Effector memory CD8-positive, alpha-beta T cell (primary cell): ENCODE measurements at regions not wholly inside any gene's neighbourhood (a gene's known extent, or its start where the extent isn't known, plus 50 kb on each side); places are given as distances from the start of the nearest gene placed in this dataset.
"Not testable (repeated sequence)": the region's sequence is repeated elsewhere in the genome, so short reads cannot be mapped to it uniquely, and the experiment has no call there.

ENCODE experiments used
- ATAC-seq: fragments of 150-1000 bp; cut with Tn5 transposase; replicated peaks from 2 replicates; pipeline ENCODE4 v1.10.0; 2021; ENCODE audit warnings: mild to moderate bottlenecking, moderate library complexity
- DNase-seq, 3 experiments: peaks; one replicate each; pipeline ENCODE4 v3.0.0; 2021
- H3K27ac Mint-ChIP-seq, 2 donors: one replicate each; pipeline ENCODE4 v1.8.0; 2022; ENCODE audit warnings: mild to moderate bottlenecking in 2 of 2, mixed read lengths in 2 of 2, moderate library complexity in 2 of 2
- H3K27me3 Mint-ChIP-seq, 2 donors: one replicate each; pipeline ENCODE4 v1.8.0; 2022; ENCODE audit warnings: mixed read lengths in 2 of 2
- H3K36me3 Mint-ChIP-seq: one replicate; pipeline ENCODE4 v1.8.0; 2022; ENCODE audit warnings: mild to moderate bottlenecking, moderate library complexity, mixed read lengths; ENCODE audit not compliant: insufficient read depth
- H3K4me1 Mint-ChIP-seq, 2 donors: one replicate each; pipeline ENCODE4 v1.8.0; 2022; ENCODE audit warnings: low read depth in 2 of 2, mixed read lengths in 2 of 2
- H3K4me3 Mint-ChIP-seq, 2 donors: one replicate each; pipeline ENCODE4 v1.8.0; 2022; ENCODE audit warnings: mild to moderate bottlenecking in 2 of 2, mixed read lengths in 2 of 2, moderate library complexity in 2 of 2
- H3K9me3 Mint-ChIP-seq, 2 donors: one replicate each; pipeline ENCODE4 v1.8.0; 2022; ENCODE audit warnings: mixed read lengths in 2 of 2

GRCh38 chr5:87562068-87562467 lies 149.3 kb upstream of the CCNH start:
- Mint-ChIP-seq H3K27me3 (peaks cover 0 to 12% of the 10 kb centered on the region in 2 donors), H3K4me1 (no peaks in the 10 kb centered on the region), H3K9me3 (no peaks in the 10 kb centered on the region), H3K27ac (no peak overlapping the region), H3K36me3 (no peaks in the 10 kb centered on the region), H3K4me3 (no peak overlapping the region)
- DNase-seq (no peak), ATAC-seq (no peak)

GRCh38 chr5:87560528-87560927 lies 147.8 kb upstream of the CCNH start:
- Mint-ChIP-seq H3K4me1 (no peaks in the 10 kb centered on the region), H3K27ac (no peak overlapping the region), H3K4me3 (no peak overlapping the region), H3K36me3 (no peaks in the 10 kb centered on the region), H3K9me3 (no peaks in the 10 kb centered on the region), H3K27me3 (peaks cover 0 to 12% of the 10 kb centered on the region in 2 donors)
- no peak for ATAC-seq
- DNase-seq: no peak

- ATAC-seq (no peak), DNase-seq (no peak)
- Mint-ChIP-seq H3K27ac (no peak overlapping the region), H3K27me3 (peaks cover 0 to 9% of the 10 kb centered on the region in 2 donors), H3K4me1 (no peaks in the 10 kb centered on the region), H3K9me3 (no peaks in the 10 kb centered on the region), H3K36me3 (no peaks in the 10 kb centered on the region), H3K4me3 (no peak overlapping the region)
Measured at GRCh38 chr5:87551911-87552310, 139.2 kb upstream of the CCNH start.

- no peaks in the 10 kb centered on the region for H3K4me1 Mint-ChIP-seq
- ATAC-seq: no peak
Measured at GRCh38 chr5:87541676-87542075, 128.9 kb upstream of the CCNH start.

GRCh38 chr5:87541033-87541432 lies 128.3 kb upstream of the CCNH start:
- no peak overlapping the region for H3K4me3 Mint-ChIP-seq
- no peaks in the 10 kb centered on the region for H3K9me3 Mint-ChIP-seq
- peaks cover 0 to 6% of the 10 kb centered on the region in 2 donors for H3K27me3 Mint-ChIP-seq
- H3K36me3 Mint-ChIP-seq: no peaks in the 10 kb centered on the region
- no peak for ATAC-seq
- no peaks in the 10 kb centered on the region for H3K4me1 Mint-ChIP-seq
- no peak overlapping the region for H3K27ac Mint-ChIP-seq
- no peak for DNase-seq

More at GRCh38 chr5:87541676-87542075, 128.9 kb upstream of the CCNH start:
- DNase-seq: no peak
- Mint-ChIP-seq H3K36me3 (no peaks in the 10 kb centered on the region), H3K9me3 (no peaks in the 10 kb centered on the region), H3K4me3 (no peak overlapping the region), H3K27me3 (no peaks in the 10 kb centered on the region), H3K27ac (no peak overlapping the region)

DNA sequence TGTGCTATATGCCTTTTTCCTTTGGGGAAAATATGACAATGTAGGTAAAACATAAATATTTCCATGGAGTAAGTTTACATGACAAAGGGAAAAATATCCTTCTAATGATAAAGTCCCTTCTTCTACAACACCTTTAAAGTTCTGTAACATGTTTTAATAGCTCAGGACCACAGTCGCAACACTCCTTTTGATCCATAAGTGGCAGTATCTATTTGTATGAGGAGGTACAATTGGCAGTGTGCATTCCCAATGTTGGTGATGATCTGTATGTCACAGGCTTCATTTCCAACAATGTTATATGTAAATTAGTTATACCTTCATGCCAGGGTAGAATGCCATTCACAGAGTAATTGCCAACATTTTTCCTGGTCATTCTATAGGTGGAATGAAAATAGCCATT lies 127.1 kb upstream of the CCNH start:
- Mint-ChIP-seq H3K4me3 (no peak overlapping the region), H3K4me1 (no peaks in the 10 kb centered on the region), H3K27ac (no peak overlapping the region), H3K27me3 (peaks cover 0 to 7% of the 10 kb centered on the region in 2 donors), H3K36me3 (no peaks in the 10 kb centered on the region), H3K9me3 (no peaks in the 10 kb centered on the region)
- ATAC-seq (no peak), DNase-seq (no peak)

- Mint-ChIP-seq H3K9me3 (no peaks in the 10 kb centered on the region), H3K27ac (no peak overlapping the region), H3K4me3 (no peak overlapping the region), H3K4me1 (no peaks in the 10 kb centered on the region), H3K36me3 (no peaks in the 10 kb centered on the region), H3K27me3 (peaks cover 0 to 7% of the 10 kb centered on the region in 2 donors)
- ATAC-seq (no peak), DNase-seq (no peak)
Measured at GRCh38 chr5:87536365-87536764, 123.6 kb upstream of the CCNH start.

- H3K4me3 Mint-ChIP-seq: no peak overlapping the region
- no peak for DNase-seq
- H3K27me3 Mint-ChIP-seq: peaks cover 0 to 7% of the 10 kb centered on the region in 2 donors
- ATAC-seq: no peak
- H3K9me3 Mint-ChIP-seq: no peaks in the 10 kb centered on the region
- H3K4me1 Mint-ChIP-seq: no peaks in the 10 kb centered on the region
- H3K36me3 Mint-ChIP-seq: no peaks in the 10 kb centered on the region
- no peak overlapping the region for H3K27ac Mint-ChIP-seq
Measured at GRCh38 chr5:87535706-87536105, 123.0 kb upstream of the CCNH start.

GRCh38 chr5:87529486-87530076 lies 116.9 kb upstream of the CCNH start:
- no peak for DNase-seq
- Mint-ChIP-seq H3K27ac (no peak overlapping the region), H3K27me3 (no peaks in the 10 kb centered on the region), H3K36me3 (no peaks in the 10 kb centered on the region), H3K4me3 (no peak overlapping the region), H3K4me1 (no peaks in the 10 kb centered on the region), H3K9me3 (no peaks in the 10 kb centered on the region)
- no peak for ATAC-seq

- H3K4me1 Mint-ChIP-seq: no peaks in the 10 kb centered on the region
- ATAC-seq (no peak), DNase-seq (no peak)
- no peak overlapping the region for H3K4me3 Mint-ChIP-seq
- no peaks in the 10 kb centered on the region for H3K27me3 Mint-ChIP-seq
- H3K9me3 Mint-ChIP-seq: no peaks in the 10 kb centered on the region
- no peak overlapping the region for H3K27ac Mint-ChIP-seq
- no peaks in the 10 kb centered on the region for H3K36me3 Mint-ChIP-seq
Measured at GRCh38 chr5:87526131-87526530, 113.4 kb upstream of the CCNH start.

DNA sequence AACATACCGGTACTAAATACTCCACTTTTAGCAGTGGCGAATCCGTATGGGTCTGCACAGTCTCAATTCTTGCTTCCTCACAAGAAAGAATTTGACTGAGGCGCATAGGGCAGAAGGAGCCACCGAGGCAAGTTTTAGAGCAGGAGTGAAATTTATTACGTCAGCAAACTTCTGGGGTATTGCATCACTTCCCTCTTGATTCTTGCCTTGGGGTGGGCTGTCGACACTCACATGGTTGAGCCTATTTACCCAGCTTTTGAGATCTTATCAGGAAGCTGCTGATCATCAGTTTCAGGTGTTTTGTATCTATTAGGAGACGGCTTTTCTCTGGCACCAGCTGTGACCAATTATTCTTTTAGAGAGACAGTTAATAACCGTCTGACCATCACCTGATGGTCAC lies 111.5 kb upstream of the CCNH start:
- Mint-ChIP-seq H3K27ac (no peak overlapping the region), H3K27me3 (no peaks in the 10 kb centered on the region)
- no peak for ATAC-seq

GRCh38 chr5:87511778-87512177 lies 99.0 kb upstream of the CCNH start:
- not testable (repeated sequence) for H3K27ac Mint-ChIP-seq, H3K36me3 Mint-ChIP-seq, ATAC-seq

More for the DNA sequence above, 111.5 kb upstream of the CCNH start:
- Mint-ChIP-seq H3K4me3 (no peak overlapping the region), H3K9me3 (no peaks in the 10 kb centered on the region), H3K36me3 (no peaks in the 10 kb centered on the region), H3K4me1 (no peaks in the 10 kb centered on the region)
- DNase-seq: no peak

GRCh38 chr5:87503004-87503403 lies 90.3 kb upstream of the CCNH start:
- ATAC-seq (no peak), DNase-seq (no peak)
- no peak overlapping the region for H3K4me3 Mint-ChIP-seq
- H3K9me3 Mint-ChIP-seq: no peaks in the 10 kb centered on the region
- H3K27me3 Mint-ChIP-seq: peaks cover 8 to 24% of the 10 kb centered on the region in 2 donors
- H3K27ac Mint-ChIP-seq: no peak overlapping the region
- no peaks in the 10 kb centered on the region for H3K4me1 Mint-ChIP-seq
- H3K36me3 Mint-ChIP-seq: no peaks in the 10 kb centered on the region

More at GRCh38 chr5:87511778-87512177, 99.0 kb upstream of the CCNH start:
- H3K27me3 Mint-ChIP-seq: peaks cover 17 to 20% of the 10 kb centered on the region in 2 donors
- not testable (repeated sequence) for H3K4me1 Mint-ChIP-seq, DNase-seq, H3K9me3 Mint-ChIP-seq, H3K4me3 Mint-ChIP-seq

DNA sequence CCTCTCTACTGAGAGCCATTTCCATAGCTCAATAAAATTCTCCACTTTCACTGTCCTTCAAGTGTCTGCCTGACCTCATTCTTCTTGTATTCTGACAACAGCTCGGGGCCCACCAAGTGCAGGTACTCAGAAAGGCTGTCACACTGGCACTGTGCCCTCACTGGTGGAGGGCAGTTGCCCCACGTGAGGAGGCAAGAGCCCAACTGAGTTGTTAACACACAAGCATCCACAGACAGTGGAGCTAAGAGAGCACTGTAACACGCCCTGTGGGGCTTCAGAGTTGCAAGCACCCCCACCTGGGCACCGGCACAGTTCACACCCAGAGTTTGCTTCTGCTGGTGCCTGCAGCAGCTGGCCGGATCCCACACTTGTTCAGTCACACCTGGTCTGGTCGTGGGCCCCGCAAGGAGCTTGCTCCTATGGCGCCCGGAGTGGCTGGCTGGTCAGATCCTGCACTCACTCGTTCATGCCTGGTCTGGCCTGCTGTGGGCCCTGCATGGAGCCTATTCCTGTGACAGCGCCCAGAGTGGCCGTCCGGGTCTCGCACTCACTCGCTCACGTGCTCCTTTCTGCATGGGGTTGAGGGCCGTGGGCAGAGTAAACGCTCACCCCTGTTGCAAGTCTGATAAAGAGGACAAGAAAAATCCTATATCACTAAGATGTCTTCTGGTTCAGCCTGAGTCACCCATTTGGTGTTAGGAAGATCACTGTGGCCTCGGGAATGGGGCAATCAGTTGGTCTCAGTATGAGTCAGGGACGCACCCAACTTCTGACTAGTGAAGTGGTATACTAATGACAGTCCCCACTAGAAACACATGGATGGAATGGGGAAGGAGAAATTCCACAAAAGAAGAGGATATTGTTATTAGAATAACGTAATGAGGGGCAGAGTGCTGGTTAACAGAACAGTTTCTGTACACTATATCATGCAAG lies 87.0 kb upstream of the CCNH start:
- DNase-seq (no peak), ATAC-seq (no peak)
- Mint-ChIP-seq H3K36me3 (no peaks in the 10 kb centered on the region), H3K9me3 (no peaks in the 10 kb centered on the region), H3K4me1 (no peaks in the 10 kb centered on the region), H3K27ac (no peak overlapping the region), H3K4me3 (no peak overlapping the region), H3K27me3 (peaks cover 20 to 27% of the 10 kb centered on the region in 2 donors)
